Activated CD4-positive, alpha-beta T cell treated with anti-CD3 and anti-CD28 coated beads for 36 hours (primary cell): ENCODE measurements at regions not wholly inside any gene's neighbourhood (a gene's known extent, or its start where the extent isn't known, plus 50 kb on each side); places are given as distances from the start of the nearest gene placed in this dataset.

Source experiments
- ATAC-seq: fragments of 200-7000 bp; cut with Tn5 transposase; one replicate; pipeline ENCODE4 v1.10.0; 2021; ENCODE audit warnings: mild to moderate bottlenecking, moderate library complexity
- CTCF ChIA-PET: fragments of 350-600 bp; sonication (Branson Sonifier 250); formaldehyde crosslinking; loops from one replicate; lab custom pipeline; 2021; ENCODE audit warnings: antibody characterized with exemption; lab: Charles Lee
- POLR2A ChIA-PET: fragments of 350-600 bp; sonication (Branson Sonifier 250); formaldehyde crosslinking; loops from one replicate; lab custom pipeline; 2021; ENCODE audit warnings: antibody characterized with exemption, inconsistent platforms; lab: Charles Lee
- DNase-seq: peaks from one replicate; pipeline ENCODE4 v3.0.0-alpha.2; 2020
- H3K27ac Mint-ChIP-seq: one replicate; pipeline ENCODE4 v1.8.0; 2021; ENCODE audit warnings: mixed read lengths
- H3K27me3 Mint-ChIP-seq: one replicate; pipeline ENCODE4 v1.8.0; 2021; ENCODE audit warnings: mixed read lengths
- H3K36me3 Mint-ChIP-seq: one replicate; pipeline ENCODE4 v1.8.0; 2021; ENCODE audit warnings: low read depth, mixed read lengths
- H3K4me1 Mint-ChIP-seq: one replicate; pipeline ENCODE4 v1.8.0; 2021; ENCODE audit warnings: mixed read lengths
- H3K4me3 Mint-ChIP-seq: one replicate; pipeline ENCODE4 v1.8.0; 2021; ENCODE audit warnings: mild to moderate bottlenecking, moderate library complexity, mixed read lengths
- H3K9me3 Mint-ChIP-seq: one replicate; pipeline ENCODE4 v1.8.0; 2021; ENCODE audit warnings: low read depth, mixed read lengths
- intact Hi-C, 2 experiments: fragments of 100-400 bp; cut with DNase I in 1 of 2; cut with micrococcal nuclease in 1 of 2; formaldehyde crosslinking; loops; one replicate each; pipeline versions ENCODE4 v1.14.2 to v1.15.1; 2022 to 2024; cut with DNase I, micrococcal nuclease

- H3K27me3 Mint-ChIP-seq, result no peaks in the 10 kb centered on the region
- no peak overlapping the region for H3K27ac Mint-ChIP-seq
- CTCF ChIA-PET, result no interaction called here
- peaks cover 3% of the 10 kb centered on the region for H3K9me3 Mint-ChIP-seq
- POLR2A ChIA-PET, result no interaction called here
- no peak for DNase-seq
- intact Hi-C loops, result no loop called here
- no peak for ATAC-seq
- H3K4me3 Mint-ChIP-seq, result no peak overlapping the region
- H3K36me3 Mint-ChIP-seq, result no peaks in the 10 kb centered on the region
- no peaks in the 10 kb centered on the region for H3K4me1 Mint-ChIP-seq
These were observed 748.7 kb downstream of the TLE4 start for GRCh38 chr9:80320480-80320879.

- CTCF ChIA-PET, result interaction anchor here (0.6 kb wide), 1 partner anchor 37 kb away, joined by 3 read pairs; no protein-coding TSS in a partner anchor
- H3K27ac Mint-ChIP-seq, result no peak overlapping the region
- H3K4me3 Mint-ChIP-seq, result no peak overlapping the region
- ATAC-seq, result no peak
- peaks cover 2% of the 10 kb centered on the region for H3K9me3 Mint-ChIP-seq
- no peak for DNase-seq
- POLR2A ChIA-PET, result interaction anchor here (0.7 kb wide), 1 partner anchor 48 kb away, joined by 4 read pairs; no protein-coding TSS in a partner anchor
- no peaks in the 10 kb centered on the region for H3K27me3 Mint-ChIP-seq
- H3K36me3 Mint-ChIP-seq, result no peaks in the 10 kb centered on the region
- intact Hi-C loops, result no loop called here
- no peaks in the 10 kb centered on the region for H3K4me1 Mint-ChIP-seq
These were observed 733.4 kb downstream of the TLE4 start for GRCh38 chr9:80305136-80305535.

- no peaks in the 10 kb centered on the region for H3K4me1 Mint-ChIP-seq
- no peak overlapping the region for H3K27ac Mint-ChIP-seq
- DNase-seq (no peak), ATAC-seq (no peak)
- H3K9me3 Mint-ChIP-seq, result peaks cover 12% of the 10 kb centered on the region
- H3K36me3 Mint-ChIP-seq, result no peaks in the 10 kb centered on the region
- H3K27me3 Mint-ChIP-seq, result no peaks in the 10 kb centered on the region
- ChIA-PET POLR2A (no interaction called here), CTCF (no interaction called here)
- intact Hi-C loops, result no loop called here
- H3K4me3 Mint-ChIP-seq, result no peak overlapping the region
These were observed 723.2 kb downstream of the TLE4 start for GRCh38 chr9:80294955-80295354.

GRCh38 chr9:80294318-80294717 is 722.6 kb downstream of the TLE4 start:
- CTCF ChIA-PET, result no interaction called here
- H3K9me3 Mint-ChIP-seq, result peaks cover 12% of the 10 kb centered on the region

GRCh38 chr9:80292231-80292630 is 720.5 kb downstream of the TLE4 start:
- CTCF ChIA-PET, result no interaction called here
- no peaks in the 10 kb centered on the region for H3K27me3 Mint-ChIP-seq

More at GRCh38 chr9:80294318-80294717, 722.6 kb downstream of the TLE4 start:
- intact Hi-C loops, result no loop called here
- ATAC-seq (no peak), DNase-seq (no peak)
- Mint-ChIP-seq H3K27ac (no peak overlapping the region), H3K27me3 (no peaks in the 10 kb centered on the region), H3K36me3 (no peaks in the 10 kb centered on the region), H3K4me3 (no peak overlapping the region), H3K4me1 (no peaks in the 10 kb centered on the region)
- POLR2A ChIA-PET, result no interaction called here

GRCh38 chr9:80285326-80285725 is 713.6 kb downstream of the TLE4 start:
- Mint-ChIP-seq H3K27ac (no peak overlapping the region), H3K36me3 (no peaks in the 10 kb centered on the region), H3K27me3 (no peaks in the 10 kb centered on the region), H3K4me3 (no peak overlapping the region), H3K4me1 (no peaks in the 10 kb centered on the region), H3K9me3 (no peaks in the 10 kb centered on the region)
- ChIA-PET CTCF (no interaction called here), POLR2A (no interaction called here)
- ATAC-seq (no peak), DNase-seq (no peak)
- intact Hi-C loops, result no loop called here

More at GRCh38 chr9:80292231-80292630, 720.5 kb downstream of the TLE4 start:
- ATAC-seq (no peak), DNase-seq (no peak)
- no peaks in the 10 kb centered on the region for H3K4me1 Mint-ChIP-seq
- no peaks in the 10 kb centered on the region for H3K36me3 Mint-ChIP-seq
- H3K27ac Mint-ChIP-seq, result no peak overlapping the region
- intact Hi-C loops, result no loop called here
- POLR2A ChIA-PET, result no interaction called here
- H3K4me3 Mint-ChIP-seq, result no peak overlapping the region
- peaks cover 8% of the 10 kb centered on the region for H3K9me3 Mint-ChIP-seq

- Mint-ChIP-seq H3K36me3 (no peaks in the 10 kb centered on the region), H3K27me3 (no peaks in the 10 kb centered on the region), H3K9me3 (no peaks in the 10 kb centered on the region), H3K4me1 (no peaks in the 10 kb centered on the region), H3K4me3 (no peak overlapping the region), H3K27ac (no peak overlapping the region)
- POLR2A ChIA-PET, result no interaction called here
- CTCF ChIA-PET, result interaction anchor here (0.6 kb wide), 1 partner anchor 40 kb away, joined by 5 read pairs; no protein-coding TSS in a partner anchor
- intact Hi-C loops, result no loop called here
- ATAC-seq (no peak), DNase-seq (no peak)
These were observed 711.0 kb downstream of the TLE4 start for GRCh38 chr9:80282766-80283165.

- Mint-ChIP-seq H3K27ac (no peak overlapping the region), H3K4me3 (no peak overlapping the region), H3K4me1 (no peaks in the 10 kb centered on the region), H3K36me3 (no peaks in the 10 kb centered on the region), H3K9me3 (peaks cover 10% of the 10 kb centered on the region), H3K27me3 (no peaks in the 10 kb centered on the region)
- ChIA-PET CTCF (no interaction called here), POLR2A (no interaction called here)
- ATAC-seq (no peak), DNase-seq (no peak)
- intact Hi-C loops, result no loop called here
These were observed 687.3 kb downstream of the TLE4 start for GRCh38 chr9:80259079-80259478.

GRCh38 chr9:80251778-80252177 is 680.0 kb downstream of the TLE4 start:
- H3K36me3 Mint-ChIP-seq, result no peaks in the 10 kb centered on the region
- H3K4me1 Mint-ChIP-seq, result no peaks in the 10 kb centered on the region
- no peaks in the 10 kb centered on the region for H3K27me3 Mint-ChIP-seq
- no peak overlapping the region for H3K4me3 Mint-ChIP-seq
- H3K27ac Mint-ChIP-seq, result no peak overlapping the region
- ChIA-PET CTCF (no interaction called here), POLR2A (no interaction called here)
- no peak for ATAC-seq
- H3K9me3 Mint-ChIP-seq, result peaks cover 2% of the 10 kb centered on the region
- intact Hi-C loops, result no loop called here
- DNase-seq, result no peak

GRCh38 chr9:80242022-80242421 is 670.3 kb downstream of the TLE4 start:
- ATAC-seq, result no peak
- DNase-seq, result no peak
- Mint-ChIP-seq H3K4me3 (no peak overlapping the region), H3K36me3 (no peaks in the 10 kb centered on the region), H3K9me3 (no peaks in the 10 kb centered on the region), H3K27ac (no peak overlapping the region), H3K4me1 (no peaks in the 10 kb centered on the region), H3K27me3 (no peaks in the 10 kb centered on the region)
- ChIA-PET CTCF (interaction anchor here (0.8 kb wide), 1 partner anchor 41 kb away, joined by 5 read pairs; no protein-coding TSS in a partner anchor), POLR2A (no interaction called here)
- intact Hi-C loops, result no loop called here

- ChIA-PET POLR2A (no interaction called here), CTCF (no interaction called here)
- Mint-ChIP-seq H3K9me3 (peaks cover 2% of the 10 kb centered on the region), H3K4me1 (no peaks in the 10 kb centered on the region), H3K27me3 (peaks cover 2% of the 10 kb centered on the region), H3K36me3 (no peaks in the 10 kb centered on the region), H3K4me3 (no peak overlapping the region), H3K27ac (no peak overlapping the region)
- intact Hi-C loops, result no loop called here
- ATAC-seq (no peak), DNase-seq (no peak)
These were observed 664.0 kb downstream of the TLE4 start for GRCh38 chr9:80235752-80236151.

- no peak for ATAC-seq
These were observed 662.1 kb downstream of the TLE4 start for GRCh38 chr9:80233906-80234305.

More at GRCh38 chr9:80233906-80234305, 662.1 kb downstream of the TLE4 start:
- Mint-ChIP-seq H3K27ac (no peak overlapping the region), H3K9me3 (peaks cover 7% of the 10 kb centered on the region), H3K27me3 (peaks cover 2% of the 10 kb centered on the region), H3K36me3 (no peaks in the 10 kb centered on the region), H3K4me3 (no peak overlapping the region), H3K4me1 (no peaks in the 10 kb centered on the region)
- ChIA-PET POLR2A (no interaction called here), CTCF (no interaction called here)
- no peak for DNase-seq
- intact Hi-C loops, result no loop called here
